Upper lobe of left lung (tissue), 6 donors: ENCODE measurements at regions not wholly inside any gene's neighbourhood (a gene's known extent, or its start where the extent isn't known, plus 50 kb on each side); places are given as distances from the start of the nearest gene placed in this dataset.

Source experiments
- ATAC-seq, 2 donors: fragments of 200-7000 bp; cut with Tn5 transposase; one replicate each; pipeline ENCODE4 v1.9.1; 2022; ENCODE audit warnings: mild to moderate bottlenecking in 2 of 2, moderate library complexity in 2 of 2; ENCODE audit not compliant: low FRiP score in 2 of 2
- DNase-seq, 2 donors: peaks; one replicate each; pipeline ENCODE4 v3.0.0-alpha.2; 2019 to 2020
- H3K27ac ChIP-seq, 4 donors: fragments of 200-600 bp; sonication (generic); one replicate each; pipeline ENCODE4 v1.5.1; 2016 to 2019
- H3K27me3 ChIP-seq, 4 donors: fragments of 200-600 bp; sonication (generic); one replicate each; pipeline ENCODE4 v1.5.1; 2017 to 2019
- H3K36me3 ChIP-seq, 4 donors: fragments of 200-600 bp; sonication (generic); one replicate each; pipeline ENCODE4 v1.5.1; 2016 to 2019
- H3K4me1 ChIP-seq, 4 donors: fragments of 200-600 bp; sonication (generic); one replicate each; pipeline ENCODE4 v1.5.1; 2018 to 2019
- H3K4me3 ChIP-seq, 4 donors: fragments of 200-600 bp; sonication (generic); one replicate each; pipeline ENCODE4 v1.5.1; 2017 to 2019; ENCODE audit warnings: mild to moderate bottlenecking in 2 of 4, moderate library complexity in 1 of 4
- H3K9me3 ChIP-seq, 4 donors: fragments of 200-600 bp; sonication (generic); one replicate each; pipeline ENCODE4 v1.5.1; 2018 to 2019
- CTCF ChIP-seq, 6 experiments: fragments of 450-650 bp in 4 of 6; fragments of 200-600 bp in 2 of 6; sonication (generic) in 2 of 6; IDR thresholded peaks; one replicate each; pipeline ENCODE4 v1.5.1; 2016 to 2019; ENCODE audit warnings: antibody characterized with exemption in 6 of 6
- EP300 ChIP-seq, 4 donors: sonication (generic); formaldehyde crosslinking; IDR thresholded peaks; one replicate each; pipeline ENCODE4 v1.5.1; 2017; ENCODE audit warnings: antibody characterized with exemption in 4 of 4, control low read depth in 2 of 4
- POLR2A ChIP-seq, 4 donors: fragments of 450-650 bp; IDR thresholded peaks; one replicate each; pipeline ENCODE4 v1.5.1; 2016 to 2017; ENCODE audit warnings: antibody characterized with exemption in 4 of 4, mild to moderate bottlenecking in 2 of 4
- POLR2AphosphoS5 ChIP-seq, 2 donors: sonication (generic); formaldehyde crosslinking; IDR thresholded peaks; one replicate each; pipeline ENCODE4 v1.5.1; 2017; ENCODE audit warnings: antibody characterized with exemption in 2 of 2
- WGBS, 2 donors: methylation state at CpG; one replicate each; pipeline ENCODE4 v1.1.5; 2017 to 2018; 5-methylcytosine and 5-hydroxymethylcytosine counted together
- donor health status: DM: no; HTN: no; CAD: no; lungs with moderate emphysema.
- donor health status: DM: no; HTN: yes; CAD: no; lungs with severe emphysema.

GRCh38 chr10:124346831-124347230, 71.9 kb downstream of the OAT start:
- Histone ChIP-seq H3K4me1 (no peaks in the 10 kb centered on the region), H3K27me3 (no peaks in the 10 kb centered on the region), H3K9me3 (no peaks in the 10 kb centered on the region), H3K27ac (no peak overlapping the region), H3K4me3 (no peak overlapping the region), H3K36me3 (no peaks in the 10 kb centered on the region)
- no peak for TF ChIP-seq CTCF (IDR thresholded peaks at IDR 0.05)
- no peak for TF ChIP-seq POLR2A (IDR thresholded peaks at IDR 0.05)
- TF ChIP-seq EP300 (IDR thresholded peaks at IDR 0.05), result no peak
- no peak for TF ChIP-seq POLR2AphosphoS5 (IDR thresholded peaks at IDR 0.05)
- peak in 1 of 2 donors; percentile 9 for DNase-seq
- no peak for ATAC-seq
- 91 to 92% methylated on average over 8 of the region's 8 CpGs for WGBS, 2 donors

- TF ChIP-seq CTCF (IDR thresholded peaks at IDR 0.05) (no peak), POLR2A (IDR thresholded peaks at IDR 0.05) (no peak), POLR2AphosphoS5 (IDR thresholded peaks at IDR 0.05) (no peak), EP300 (IDR thresholded peaks at IDR 0.05) (no peak)
These were observed 73.2 kb downstream of the OAT start for GRCh38 chr10:124345521-124345920.

GRCh38 chr10:124344931-124345330, 73.8 kb downstream of the OAT start:
- ATAC-seq (no peak), DNase-seq (no peak)
- no peak for TF ChIP-seq POLR2AphosphoS5 (IDR thresholded peaks at IDR 0.05)
- TF ChIP-seq CTCF (IDR thresholded peaks at IDR 0.05), result no peak
- TF ChIP-seq EP300 (IDR thresholded peaks at IDR 0.05), result no peak
- TF ChIP-seq POLR2A (IDR thresholded peaks at IDR 0.05), result no peak
- no peaks in the 10 kb centered on the region for H3K27me3 ChIP-seq
- peaks cover 14 to 16% (median 14%) of the 10 kb centered on the region in 4 donors for H3K4me1 ChIP-seq
- no peaks in the 10 kb centered on the region for H3K9me3 ChIP-seq
- no peaks in the 10 kb centered on the region for H3K36me3 ChIP-seq
- no peak overlapping the region for H3K4me3 ChIP-seq
- H3K27ac ChIP-seq, result no peak overlapping the region
- 92 to 93% methylated on average over 3 of the region's 3 CpGs for WGBS, 2 donors

More at GRCh38 chr10:124345521-124345920, 73.2 kb downstream of the OAT start:
- H3K27me3 ChIP-seq, result no peaks in the 10 kb centered on the region
- DNase-seq, result no peak
- no peaks in the 10 kb centered on the region for H3K36me3 ChIP-seq
- ATAC-seq, result no peak
- 93 to 98% methylated on average over 8 of the region's 8 CpGs for WGBS, 2 donors
- H3K9me3 ChIP-seq, result no peaks in the 10 kb centered on the region
- H3K4me1 ChIP-seq, result peaks cover 9 to 10% (median 10%) of the 10 kb centered on the region in 4 donors
- H3K27ac ChIP-seq, result no peak overlapping the region
- H3K4me3 ChIP-seq, result no peak overlapping the region

GRCh38 chr10:124344266-124344590, 74.5 kb downstream of the OAT start:
- Histone ChIP-seq H3K4me3 (no peak overlapping the region), H3K27me3 (no peaks in the 10 kb centered on the region), H3K9me3 (no peaks in the 10 kb centered on the region), H3K36me3 (no peaks in the 10 kb centered on the region), H3K27ac (no peak overlapping the region), H3K4me1 (peaks cover 14 to 18% (median 14%) of the 10 kb centered on the region in 4 donors)
- DNase-seq (peak in 1 of 2 donors; percentile 7), ATAC-seq (no peak)
- no peak for TF ChIP-seq EP300 (IDR thresholded peaks at IDR 0.05)
- no peak for TF ChIP-seq CTCF (IDR thresholded peaks at IDR 0.05)
- TF ChIP-seq POLR2AphosphoS5 (IDR thresholded peaks at IDR 0.05), result no peak
- no peak for TF ChIP-seq POLR2A (IDR thresholded peaks at IDR 0.05)
- 92 to 96% methylated on average over 8 of the region's 8 CpGs for WGBS, 2 donors
